VCaP (cell line): ENCODE measurements at regions not wholly inside any gene's neighbourhood (a gene's known extent, or its start where the extent isn't known, plus 50 kb on each side); places are given as distances from the start of the nearest gene placed in this dataset.
A peak's percentile ranks its signal among the peaks of the same experiment; 100 is the strongest.

ENCODE experiments used
- H3K27ac ChIP-seq: fragments of 450-650 bp; 2 replicates; pipeline ENCODE4 v1.5.1; 2017
- CTCF ChIP-seq: fragments of 450-650 bp; conservative IDR thresholded peaks from 2 replicates; pipeline ENCODE4 v1.5.1; 2017; ENCODE audit warnings: mild to moderate bottlenecking, moderate library complexity

DNA sequence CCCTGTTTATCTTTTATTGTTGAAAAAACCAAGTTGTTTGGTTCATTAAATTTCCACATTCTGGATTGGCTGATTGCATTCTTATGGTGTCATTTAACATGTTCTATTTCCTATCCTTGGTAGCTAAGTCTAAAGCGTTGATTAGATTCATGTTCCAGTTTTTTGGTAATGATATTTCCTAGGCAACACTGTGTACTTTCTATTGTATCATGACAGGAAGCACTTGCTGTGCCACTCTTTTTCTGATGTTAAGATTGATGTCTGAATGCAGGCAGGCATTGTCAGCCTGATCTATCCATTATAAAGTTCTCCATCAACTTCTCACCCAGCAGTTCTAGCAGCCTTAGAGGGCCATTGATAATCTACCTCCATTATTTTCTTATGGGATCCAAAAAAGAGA, 91.1 kb upstream of the ARID2 start:
- TF ChIP-seq CTCF, result no peak
- no peak overlapping the region for H3K27ac ChIP-seq

DNA sequence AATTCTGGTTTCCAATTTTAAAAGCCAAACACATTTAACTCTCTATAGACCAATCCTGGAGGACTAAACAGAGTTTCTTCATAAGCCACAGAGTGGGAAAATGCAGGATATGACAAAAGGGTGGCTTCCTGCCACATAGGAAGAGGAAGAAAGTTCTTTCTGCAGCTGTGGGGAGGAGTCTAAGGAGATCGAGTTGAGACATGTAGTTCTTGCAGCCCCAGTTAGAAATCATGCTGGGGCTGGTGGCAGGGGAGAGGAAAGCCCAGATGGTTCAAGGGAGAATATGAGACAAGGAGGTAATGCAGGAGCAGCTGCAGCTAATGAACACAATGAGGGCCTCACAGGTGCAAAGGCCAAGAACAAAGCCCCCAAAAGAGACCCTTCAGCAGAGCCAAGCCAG, 85.0 kb upstream of the ARID2 start:
- no peak overlapping the region for H3K27ac ChIP-seq
- no peak for TF ChIP-seq CTCF

DNA sequence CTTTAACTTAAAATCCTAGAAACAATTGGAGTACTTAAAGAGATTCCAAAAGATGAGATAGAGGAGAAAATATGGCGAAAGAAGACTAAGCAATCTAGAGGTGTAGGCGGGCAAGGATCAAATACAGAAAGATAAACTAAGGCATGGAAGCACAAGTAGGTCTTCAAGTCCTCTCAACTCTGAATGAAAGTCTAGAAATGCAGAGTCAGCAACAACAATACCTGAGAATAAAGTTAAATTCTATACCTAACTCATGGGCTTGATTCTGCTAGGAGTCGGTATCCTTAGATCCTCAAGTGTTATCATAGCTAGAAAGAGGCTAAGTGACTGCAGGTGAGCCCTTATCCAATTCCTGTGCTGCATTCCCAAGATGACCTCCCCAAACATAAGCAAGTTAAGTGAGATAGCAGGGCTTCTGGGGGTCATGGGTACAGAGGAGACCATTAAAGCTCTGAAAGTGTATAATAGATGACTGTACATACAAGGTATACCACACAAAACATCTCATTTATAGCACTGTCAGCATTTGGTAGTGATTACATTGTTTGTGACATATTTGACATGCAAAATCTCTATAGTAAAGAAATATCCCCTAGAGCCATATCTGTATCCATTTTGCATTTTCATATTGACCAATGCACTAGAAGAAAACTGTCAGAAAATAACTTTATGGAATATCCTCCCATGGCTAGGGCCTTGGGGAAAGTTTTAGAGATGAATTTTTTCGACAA, 82.5 kb upstream of the ARID2 start:
- TF ChIP-seq CTCF, result no peak
- H3K27ac ChIP-seq, result no peak overlapping the region

DNA sequence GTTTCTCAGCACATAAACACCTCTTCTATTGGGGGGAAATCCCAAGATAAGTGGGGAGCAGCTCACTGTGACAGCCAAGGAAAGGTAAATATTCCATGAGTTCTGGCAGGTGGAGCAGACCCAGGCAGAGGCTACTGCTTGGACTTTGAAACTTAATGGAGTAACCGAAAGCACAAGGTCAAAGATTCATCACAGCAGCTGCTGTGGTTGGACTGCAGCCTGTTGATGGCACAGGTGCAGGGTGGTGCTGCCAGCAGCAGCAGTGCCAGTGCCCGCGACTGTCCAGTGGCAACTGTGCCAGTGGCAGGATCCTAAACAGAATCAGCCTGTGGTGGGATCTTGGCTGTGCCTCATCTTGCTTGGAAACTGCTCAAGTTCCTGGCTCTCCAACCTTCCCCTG, 81.4 kb upstream of the ARID2 start:
- no peak for TF ChIP-seq CTCF
- no peak overlapping the region for H3K27ac ChIP-seq

- TF ChIP-seq CTCF, result no peak
- no peak overlapping the region for H3K27ac ChIP-seq
Measured at GRCh38 chr12:45651029-45651428, 78.5 kb upstream of the ARID2 start.

- no peak for TF ChIP-seq CTCF
- H3K27ac ChIP-seq, result no peak overlapping the region
Measured at GRCh38 chr12:45654002-45654665, 75.4 kb upstream of the ARID2 start.

DNA sequence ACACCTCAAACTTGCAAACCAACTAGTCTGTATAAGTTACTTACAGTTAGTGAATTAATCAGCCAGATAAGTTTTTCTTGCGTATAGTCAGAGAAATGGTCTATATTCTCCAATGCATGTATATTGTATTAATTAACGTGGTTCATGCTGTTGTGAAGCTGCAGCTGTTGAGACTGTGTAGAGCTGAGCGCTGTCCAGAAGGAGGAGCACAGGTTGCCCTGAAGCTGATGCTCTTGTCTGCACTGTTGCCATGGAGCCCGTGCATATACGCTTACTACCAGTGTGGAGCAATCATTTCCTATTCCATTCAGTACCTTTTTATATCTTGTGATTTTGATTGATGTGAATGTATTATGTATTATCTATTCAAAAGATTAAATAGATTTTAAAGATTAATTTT, 74.3 kb upstream of the ARID2 start:
- no peak overlapping the region for H3K27ac ChIP-seq
- peak; percentile 66 for TF ChIP-seq CTCF
